Kidney (tissue), 13 donors: ENCODE measurements at regions not wholly inside any gene's neighbourhood (a gene's known extent, or its start where the extent isn't known, plus 50 kb on each side); places are given as distances from the start of the nearest gene placed in this dataset.

Source experiments
- DNase-seq, 5 donors: peaks; one replicate each; pipeline ENCODE4 v3.0.0-alpha.2; 2013 to 2020
- FAIRE-seq: peaks from 2 replicates; lab custom pipeline; 2012; peaks lifted over from hg19 to GRCh38; lab: Jason Lieb, UNC
- H3K27ac ChIP-seq, 2 donors: one replicate each; pipeline ENCODE4 v1.7.0; 2013; ENCODE audit warnings: low read depth in 2 of 2, low read length in 2 of 2, inconsistent platforms in 1 of 2
- H3K27me3 ChIP-seq: one replicate; pipeline ENCODE4 v1.7.1; 2013; ENCODE audit warnings: low read length, inconsistent platforms; ENCODE audit not compliant: control insufficient read depth, insufficient read depth
- H3K36me3 ChIP-seq, 3 donors: one replicate each; pipeline versions ENCODE4 v1.7.0 to v1.7.1; 2013; ENCODE audit warnings: low read length in 3 of 3, control low read depth in 1 of 3, inconsistent platforms in 1 of 3; ENCODE audit not compliant: insufficient read depth in 3 of 3, control insufficient read depth in 2 of 3
- H3K4me1 ChIP-seq, 3 donors: one replicate each; pipeline versions ENCODE4 v1.7.0 to v1.7.1; 2013; ENCODE audit warnings: low read length in 3 of 3, inconsistent platforms in 1 of 3, low read depth in 1 of 3; ENCODE audit not compliant: control insufficient read depth in 2 of 3, insufficient read depth in 2 of 3
- H3K4me3 ChIP-seq, 3 donors: one replicate each; pipeline versions ENCODE4 v1.7.0 to v1.8.1; 2013; ENCODE audit warnings: low read length in 3 of 3, control low read depth in 1 of 3, inconsistent platforms in 1 of 3
- H3K9ac ChIP-seq, 3 donors: one replicate each; pipeline versions ENCODE4 v1.7.0 to v1.7.1; 2013; ENCODE audit warnings: low read length in 3 of 3, control low read depth in 1 of 3, inconsistent platforms in 1 of 3
- H3K9me3 ChIP-seq, 3 donors: one replicate each; pipeline versions ENCODE4 v1.7.0 to v1.7.1; 2013; ENCODE audit warnings: low read length in 3 of 3, control low read depth in 1 of 3, inconsistent platforms in 1 of 3; ENCODE audit not compliant: control insufficient read depth in 2 of 3, insufficient read depth in 1 of 3
- CTCF ChIP-seq: IDR thresholded peaks from 3 replicates; pipeline ENCODE4 v1.5.1; 2012; ENCODE audit warnings: mild to moderate bottlenecking, moderate library complexity, borderline replicate concordance; ENCODE audit not compliant: insufficient read depth; ENCODE audit errors: extremely low read depth
- intact Hi-C: fragments of 100-400 bp; cut with DNase I; formaldehyde crosslinking; loops from one replicate; pipeline ENCODE4 v1.11.1; 2022
- donor health status: control.
- donor health status: control.
- donor health status: control.
- donor health status: control.
- donor health status: control.
- donor health status: DM: yes; HTN: yes; CAD: no.
- donor health status: Normal renal cell carcinoma (clear cell type).

GRCh38 chr1:184906761-184907160 lies 67.5 kb downstream of the NIBAN1 start:
- DNase-seq (no peak), FAIRE-seq (no peak)
- no peak overlapping the region for H3K4me3 ChIP-seq
- no peak overlapping the region for H3K9ac ChIP-seq
- no peak overlapping the region for H3K27ac ChIP-seq
- intact Hi-C loops, result no loop called here
- H3K9me3 ChIP-seq, result no peaks in the 10 kb centered on the region
- no peaks in the 10 kb centered on the region for H3K27me3 ChIP-seq
- no peaks in the 10 kb centered on the region for H3K36me3 ChIP-seq
- H3K4me1 ChIP-seq, result no peaks in the 10 kb centered on the region
- no peak for TF ChIP-seq CTCF

DNA sequence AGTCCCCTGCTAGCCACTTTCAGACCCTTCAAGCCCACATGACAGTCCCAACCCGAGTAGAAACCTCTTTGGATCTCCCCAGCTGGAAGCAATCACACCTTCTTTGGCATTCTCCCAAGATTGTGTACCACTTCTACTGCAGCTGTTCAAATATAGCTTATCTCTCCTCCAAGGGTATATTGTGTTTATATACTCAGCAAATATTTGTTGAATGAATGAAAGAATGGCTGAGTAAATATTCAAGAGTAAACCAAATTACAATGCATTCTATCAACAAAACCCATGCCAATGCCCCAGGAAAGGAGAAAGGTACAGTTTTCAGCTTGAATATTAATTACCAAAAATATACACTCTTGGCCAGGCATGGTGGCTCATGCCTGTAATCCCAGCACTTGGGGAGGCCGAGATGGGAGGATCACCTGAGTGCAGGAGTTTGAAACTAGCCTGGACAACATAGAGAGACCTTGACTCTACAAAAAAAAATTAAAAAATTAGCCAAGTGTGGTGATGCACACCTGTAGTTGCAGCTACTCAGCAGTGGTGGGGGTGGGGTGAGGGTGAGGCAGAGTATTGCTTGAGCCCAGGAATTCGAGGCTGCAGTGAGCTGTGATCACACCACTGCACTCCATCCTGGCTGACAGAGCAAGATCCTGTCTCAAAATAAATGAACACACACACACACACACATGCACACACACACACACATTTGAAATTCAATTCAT lies 68.5 kb downstream of the NIBAN1 start:
- DNase-seq, result no peak
- H3K4me1 ChIP-seq, result no peaks in the 10 kb centered on the region
- no peaks in the 10 kb centered on the region for H3K9me3 ChIP-seq
- no peak overlapping the region for H3K27ac ChIP-seq
- no peak overlapping the region for H3K9ac ChIP-seq
- no peaks in the 10 kb centered on the region for H3K27me3 ChIP-seq
- no peak for TF ChIP-seq CTCF
- FAIRE-seq, result no peak
- no peak overlapping the region for H3K4me3 ChIP-seq
- intact Hi-C loops, result no loop called here
- H3K36me3 ChIP-seq, result no peaks in the 10 kb centered on the region

GRCh38 chr1:184903111-184903692 lies 71.1 kb downstream of the NIBAN1 start:
- Histone ChIP-seq H3K27ac (no peak overlapping the region), H3K9me3 (no peaks in the 10 kb centered on the region), H3K36me3 (no peaks in the 10 kb centered on the region), H3K27me3 (no peaks in the 10 kb centered on the region), H3K9ac (no peak overlapping the region), H3K4me3 (no peak overlapping the region), H3K4me1 (no peaks in the 10 kb centered on the region)
- TF ChIP-seq CTCF, result no peak
- no peak for FAIRE-seq
- intact Hi-C loops, result no loop called here
- DNase-seq, result no peak
